Kidney tubule cell (primary cell): ENCODE measurements at regions not wholly inside any gene's neighbourhood (a gene's known extent, or its start where the extent isn't known, plus 50 kb on each side); places are given as distances from the start of the nearest gene placed in this dataset.

ENCODE experiments used
- DNase-seq: peaks from one replicate; pipeline ENCODE4 v3.0.0-alpha.2; 2018; ENCODE audit warnings: low spot score

GRCh38 chr5:54611290-54611951 is 93.9 kb downstream of the SNX18 start:
- DNase-seq: peak; percentile 54

DNA sequence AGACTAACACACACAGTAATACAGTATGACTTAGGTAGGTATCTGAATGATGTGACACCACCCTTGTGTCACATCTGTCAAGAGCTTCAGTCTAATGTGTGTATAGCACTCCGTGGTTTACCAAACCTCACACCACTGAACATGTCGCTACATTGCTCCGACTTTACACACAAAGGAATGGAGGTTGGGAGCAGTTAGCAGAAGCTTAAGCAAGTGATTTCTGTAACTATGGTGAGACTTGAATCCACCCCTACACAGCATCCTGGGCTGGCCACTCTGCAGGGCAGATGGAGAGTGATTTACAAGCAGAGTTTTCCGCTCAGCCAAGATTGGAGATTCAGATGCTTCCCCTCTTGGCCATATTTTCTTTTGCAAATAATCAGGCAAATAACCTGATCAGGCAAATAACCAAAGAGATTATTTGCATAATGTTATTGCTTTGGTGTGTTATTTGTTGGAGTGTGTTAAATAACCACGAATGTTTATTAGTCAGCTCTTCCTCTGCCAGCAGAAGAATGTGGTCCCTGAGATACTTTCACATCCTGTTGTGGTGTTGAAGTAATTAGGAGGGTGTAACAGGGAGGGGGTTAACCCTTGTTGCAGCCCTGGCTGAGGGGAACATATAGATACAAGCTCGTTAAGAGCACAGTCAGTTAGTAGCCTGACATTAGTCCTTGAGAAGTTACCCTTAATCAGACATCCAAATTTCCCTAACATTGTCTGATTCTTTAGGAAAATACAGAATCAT is 92.8 kb downstream of the SNX18 start:
- DNase-seq: peak; percentile 23

- no peak for DNase-seq
Observed at GRCh38 chr5:54608423-54609085, 91.0 kb downstream of the SNX18 start.

GRCh38 chr5:54607006-54607405 is 89.4 kb downstream of the SNX18 start:
- DNase-seq: no peak

DNA sequence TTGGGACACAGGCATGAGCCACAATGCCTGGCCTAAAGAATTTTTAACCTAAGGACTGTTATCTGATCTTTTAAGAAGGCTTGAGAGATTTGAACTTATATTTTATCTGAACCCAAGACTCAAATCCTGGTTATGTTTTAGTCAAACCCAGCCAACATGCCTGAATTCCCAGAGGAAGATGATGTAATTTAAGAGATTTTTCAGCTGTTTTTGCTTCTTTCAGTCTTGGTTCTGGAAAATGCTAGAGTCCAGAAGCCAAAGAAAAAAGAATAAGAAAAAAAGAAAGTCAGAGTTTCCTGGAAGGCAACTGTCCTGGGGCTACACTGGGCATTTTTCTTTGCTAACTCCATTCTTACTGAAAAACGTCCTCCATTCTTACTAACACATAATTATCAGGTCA is 85.8 kb downstream of the SNX18 start:
- no peak for DNase-seq

DNA sequence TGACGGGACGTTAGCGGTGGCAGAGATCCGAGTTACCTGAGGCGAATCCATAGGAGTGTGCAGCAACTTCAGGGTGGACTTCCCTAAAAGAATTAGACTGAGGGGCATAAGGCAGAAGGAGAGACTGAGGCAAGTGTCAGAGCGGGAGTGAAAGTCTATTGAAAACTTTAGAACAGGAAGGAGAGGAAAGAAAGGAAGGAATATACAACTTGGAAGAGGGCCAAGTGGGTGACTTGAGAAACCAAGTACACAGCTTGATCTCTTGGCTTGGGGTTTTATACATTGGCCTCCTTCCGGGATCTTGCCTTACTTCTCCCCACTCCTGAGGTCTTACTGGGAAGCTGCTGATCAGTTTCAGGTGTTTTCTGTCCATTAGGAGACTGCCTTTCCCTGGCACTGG is 84.9 kb downstream of the SNX18 start:
- no peak for DNase-seq

GRCh38 chr5:54601411-54602230 is 84.1 kb downstream of the SNX18 start:
- DNase-seq: no peak
